GM12875 (cell line): ENCODE measurements at regions not wholly inside any gene's neighbourhood (a gene's known extent, or its start where the extent isn't known, plus 50 kb on each side); places are given as distances from the start of the nearest gene placed in this dataset.

Experiments used
- H3K4me3 ChIP-seq: one replicate; pipeline ENCODE4 v1.5.1; 2011; ENCODE audit warnings: low read depth, low read length, control low read depth
- CTCF ChIP-seq: IDR thresholded peaks from 2 replicates; pipeline ENCODE4 v1.5.1; 2011; ENCODE audit warnings: low read depth, mild to moderate bottlenecking, control low read depth, inconsistent platforms, low read length, moderate library complexity, borderline replicate concordance; ENCODE audit not compliant: insufficient read depth

- no peak overlapping the region for H3K4me3 ChIP-seq
- no peak for TF ChIP-seq CTCF
Observed at GRCh38 chr1:219466766-219467165, 146.1 kb downstream of the ZC3H11B start.

GRCh38 chr1:219465212-219466093 is 147.5 kb downstream of the ZC3H11B start:
- H3K4me3 ChIP-seq, result no peak overlapping the region
- TF ChIP-seq CTCF, result no peak

- H3K4me3 ChIP-seq, result no peak overlapping the region
- TF ChIP-seq CTCF, result no peak
Observed at GRCh38 chr1:219463636-219464035, 149.3 kb downstream of the ZC3H11B start.

GRCh38 chr1:219461981-219462400 is 150.9 kb downstream of the ZC3H11B start:
- no peak overlapping the region for H3K4me3 ChIP-seq
- TF ChIP-seq CTCF, result no peak

- no peak for TF ChIP-seq CTCF
- H3K4me3 ChIP-seq, result no peak overlapping the region
Observed at GRCh38 chr1:219460896-219461815, 151.7 kb downstream of the ZC3H11B start.

- no peak overlapping the region for H3K4me3 ChIP-seq
- TF ChIP-seq CTCF, result no peak
Observed at GRCh38 chr1:219460081-219460895, 152.6 kb downstream of the ZC3H11B start.
